Spleen (tissue), 11 donors: ENCODE measurements at regions not wholly inside any gene's neighbourhood (a gene's known extent, or its start where the extent isn't known, plus 50 kb on each side); places are given as distances from the start of the nearest gene placed in this dataset.

Experiments used
- DNase-seq: peaks from one replicate; pipeline ENCODE4 v3.0.0-alpha.2; 2020
- H3K27ac ChIP-seq, 8 donors: fragments of 200-600 bp; sonication (generic) in 7 of 8; 1 replicate in 4 of 8; 2 replicates in 4 of 8; pipeline versions ENCODE4 v1.5.0 to v1.8.0; 2016 to 2021; ENCODE audit warnings: inconsistent platforms in 4 of 8, mild to moderate bottlenecking in 4 of 8, moderate library complexity in 1 of 8
- H3K27me3 ChIP-seq, 7 donors: fragments of 200-600 bp; sonication (generic) in 6 of 7; replicated peaks in 1 of 7; 1 replicate in 4 of 7; 2 replicates in 3 of 7; pipeline versions ENCODE4 v1.5.0 to v1.8.0; 2016 to 2021; ENCODE audit warnings: inconsistent platforms in 3 of 7, mild to moderate bottlenecking in 1 of 7
- H3K36me3 ChIP-seq, 6 donors: fragments of 200-600 bp; sonication (generic) in 5 of 6; 1 replicate in 4 of 6; 2 replicates in 2 of 6; pipeline versions ENCODE4 v1.5.0 to v1.8.0; 2016 to 2021; ENCODE audit warnings: inconsistent platforms in 2 of 6
- H3K4me1 ChIP-seq, 6 donors: fragments of 200-600 bp; sonication (generic) in 5 of 6; 1 replicate in 3 of 6; 2 replicates in 3 of 6; pipeline versions ENCODE4 v1.5.0 to v1.8.0; 2016 to 2021; ENCODE audit warnings: inconsistent platforms in 3 of 6
- H3K4me3 ChIP-seq, 8 donors: fragments of 200-600 bp; sonication (generic) in 7 of 8; 1 replicate in 4 of 8; 2 replicates in 4 of 8; pipeline versions ENCODE4 v1.5.0 to v1.8.0; 2016 to 2021; ENCODE audit warnings: inconsistent platforms in 4 of 8, mild to moderate bottlenecking in 4 of 8, moderate library complexity in 2 of 8
- H3K9me3 ChIP-seq, 8 donors: fragments of 200-600 bp; sonication (generic) in 7 of 8; 1 replicate in 4 of 8; 2 replicates in 4 of 8; pipeline versions ENCODE4 v1.5.0 to v1.8.0; 2016 to 2021; ENCODE audit warnings: inconsistent platforms in 4 of 8
- POLR2A ChIP-seq, 3 donors: fragments of 450-650 bp; IDR thresholded peaks; one replicate each; pipeline ENCODE4 v1.5.1; 2017; ENCODE audit warnings: antibody characterized with exemption in 3 of 3, mild to moderate bottlenecking in 1 of 3
- POLR2AphosphoS5 ChIP-seq, 3 donors: sonication (generic); formaldehyde crosslinking; IDR thresholded peaks; one replicate each; pipeline ENCODE4 v1.5.1; 2017; ENCODE audit warnings: antibody characterized with exemption in 3 of 3
- WGBS, 5 donors: extraction: QIAGEN DNeasy Blood & Tissue Kit in 3 of 5; methylation state at CpG; one replicate each; pipeline versions ENCODE4 v1.1.5 to v1.1.7; 2013 to 2018; 5-methylcytosine and 5-hydroxymethylcytosine counted together
- intact Hi-C: fragments of 100-400 bp; cut with DNase I; formaldehyde crosslinking; loops from one replicate; pipeline ENCODE4 v1.15.0; 2023; ENCODE audit warnings: low total_unique reads
- TF ChIP-seq, protein P1 (sequence below), 11 experiments: fragments of 200-600 bp in 7 of 11; fragments of 450-650 bp in 4 of 11; sonication (generic) in 4 of 11; IDR thresholded peaks in 8 of 11; conservative IDR thresholded peaks in 3 of 11; 1 replicate in 7 of 11; 2 replicates in 4 of 11; pipeline versions ENCODE4 v1.4.0 to v1.8.0; 2016 to 2021; ENCODE audit warnings: antibody characterized with exemption in 11 of 11, inconsistent platforms in 4 of 11, mild to moderate bottlenecking in 1 of 11
- donor health status: healthy with polysubstance abuse.
- donor health status: DM: no; HTN: no; CAD: no; lungs with moderate emphysema.
- donor health status: DM: no; HTN: no; CAD: no.
- donor health status: Bipolar disorder and iron deficiency.
- donor health status: healthy.
- donor health status: DM: no; HTN: no; CAD: no.
- donor health status: DM: yes; HTN: yes; CAD: no.

DNA sequence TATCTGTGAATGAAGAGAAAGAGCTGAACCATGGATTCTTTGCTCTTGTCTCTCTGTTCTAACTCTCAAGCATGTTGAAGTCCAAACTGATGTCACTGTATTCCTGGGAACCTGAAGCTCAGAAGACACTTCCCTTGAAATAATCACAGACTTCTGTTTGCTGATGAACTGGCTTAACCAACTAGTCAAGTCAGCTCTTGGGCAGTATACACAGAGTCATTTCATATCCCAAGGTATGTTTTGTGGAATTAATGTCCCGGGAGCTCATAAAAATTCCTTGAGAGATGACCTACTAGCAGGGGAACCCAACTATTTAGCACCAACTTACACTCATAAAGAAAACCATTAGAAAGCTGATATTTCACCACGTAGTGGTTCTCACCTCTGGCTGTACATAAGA is 156.6 kb downstream of the NR4A2 start:
- WGBS, 5 donors: 74 to 85% (median 80%) methylated on average over 2 of the region's 2 CpGs
- Histone ChIP-seq H3K27ac (no peak overlapping the region), H3K4me1 (no peaks in the 10 kb centered on the region), H3K36me3 (no peaks in the 10 kb centered on the region), H3K4me3 (no peak overlapping the region), H3K9me3 (peaks cover 0 to 11% (median under 1%) of the 10 kb centered on the region in 8 donors), H3K27me3 (no peaks in the 10 kb centered on the region)
- DNase-seq: no peak
- TF ChIP-seq POLR2AphosphoS5 (IDR thresholded peaks at IDR 0.05): no peak
- TF ChIP-seq, protein P1, sequence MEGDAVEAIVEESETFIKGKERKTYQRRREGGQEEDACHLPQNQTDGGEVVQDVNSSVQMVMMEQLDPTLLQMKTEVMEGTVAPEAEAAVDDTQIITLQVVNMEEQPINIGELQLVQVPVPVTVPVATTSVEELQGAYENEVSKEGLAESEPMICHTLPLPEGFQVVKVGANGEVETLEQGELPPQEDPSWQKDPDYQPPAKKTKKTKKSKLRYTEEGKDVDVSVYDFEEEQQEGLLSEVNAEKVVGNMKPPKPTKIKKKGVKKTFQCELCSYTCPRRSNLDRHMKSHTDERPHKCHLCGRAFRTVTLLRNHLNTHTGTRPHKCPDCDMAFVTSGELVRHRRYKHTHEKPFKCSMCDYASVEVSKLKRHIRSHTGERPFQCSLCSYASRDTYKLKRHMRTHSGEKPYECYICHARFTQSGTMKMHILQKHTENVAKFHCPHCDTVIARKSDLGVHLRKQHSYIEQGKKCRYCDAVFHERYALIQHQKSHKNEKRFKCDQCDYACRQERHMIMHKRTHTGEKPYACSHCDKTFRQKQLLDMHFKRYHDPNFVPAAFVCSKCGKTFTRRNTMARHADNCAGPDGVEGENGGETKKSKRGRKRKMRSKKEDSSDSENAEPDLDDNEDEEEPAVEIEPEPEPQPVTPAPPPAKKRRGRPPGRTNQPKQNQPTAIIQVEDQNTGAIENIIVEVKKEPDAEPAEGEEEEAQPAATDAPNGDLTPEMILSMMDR (IDR thresholded peaks at IDR 0.05 in 8 of 11, conservative IDR thresholded peaks at IDR 0.05 in 3 of 11): no peak
- no peak for TF ChIP-seq POLR2A (IDR thresholded peaks at IDR 0.05)
- intact Hi-C loops: no loop called here

DNA sequence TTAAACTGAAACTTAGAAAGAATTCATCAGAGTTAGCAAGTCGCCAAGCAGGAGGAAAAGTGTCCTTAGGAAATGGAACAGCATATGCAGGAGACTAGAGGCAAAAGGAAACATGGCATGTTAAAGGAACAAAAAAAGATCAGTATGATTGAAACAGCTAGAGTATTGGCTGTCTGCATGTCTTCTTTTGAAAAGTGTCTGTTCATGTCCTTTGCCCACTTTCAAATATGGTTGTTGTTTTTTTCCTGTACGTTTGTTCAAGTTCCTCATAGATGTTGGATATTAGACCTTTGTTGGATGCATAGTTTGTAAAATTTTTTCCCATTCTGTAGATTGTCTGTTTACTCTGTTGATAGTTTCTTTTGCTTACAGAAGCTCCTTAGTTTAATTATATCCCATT is 161.6 kb downstream of the NR4A2 start:
- no peak overlapping the region for H3K27ac ChIP-seq
- TF ChIP-seq, protein P1 (IDR thresholded peaks at IDR 0.05 in 8 of 11, conservative IDR thresholded peaks at IDR 0.05 in 3 of 11): no peak
- TF ChIP-seq POLR2A (IDR thresholded peaks at IDR 0.05): no peak
- no peak for TF ChIP-seq POLR2AphosphoS5 (IDR thresholded peaks at IDR 0.05)
- H3K9me3 ChIP-seq: peaks cover 0 to 13% (median 3%) of the 10 kb centered on the region in 8 donors
- H3K36me3 ChIP-seq: no peaks in the 10 kb centered on the region
- 41 to 77% (median 69%) methylated on average over 2 of the region's 2 CpGs for WGBS, 5 donors
- no peak overlapping the region for H3K4me3 ChIP-seq
- DNase-seq: no peak
- H3K4me1 ChIP-seq: no peaks in the 10 kb centered on the region
- peaks cover 0 to 5% (median 0%) of the 10 kb centered on the region in 7 donors for H3K27me3 ChIP-seq
- intact Hi-C loops: no loop called here

DNA sequence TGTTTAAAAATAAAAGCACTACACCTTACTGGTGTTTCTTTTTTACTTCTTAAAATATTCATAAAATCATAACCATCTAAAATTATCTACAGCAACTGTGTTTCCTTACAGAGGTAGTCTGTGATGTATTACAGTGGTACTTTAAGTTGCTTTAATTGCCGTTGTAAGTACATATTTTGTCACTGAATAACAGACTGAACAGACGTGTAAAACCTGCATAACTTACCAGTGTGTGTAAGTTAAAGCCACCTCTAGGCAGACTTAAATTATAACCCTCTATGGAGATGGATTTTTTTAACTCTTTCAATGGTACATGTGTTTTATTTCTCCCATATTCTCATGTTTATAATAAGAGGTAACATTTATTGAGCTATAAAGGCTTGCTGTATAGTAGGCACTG is 166.8 kb downstream of the NR4A2 start:
- Histone ChIP-seq H3K9me3 (peaks cover 0 to 2% (median under 1%) of the 10 kb centered on the region in 8 donors), H3K27ac (no peak overlapping the region), H3K36me3 (no peaks in the 10 kb centered on the region), H3K4me1 (no peaks in the 10 kb centered on the region), H3K27me3 (peaks cover 0 to 5% (median 0%) of the 10 kb centered on the region in 7 donors), H3K4me3 (no peak overlapping the region)
- intact Hi-C loops: no loop called here
- DNase-seq: no peak
- WGBS, 5 donors: 77 to 90% (median 82%) methylated on average over 2 of the region's 2 CpGs
- TF ChIP-seq, protein P1 (IDR thresholded peaks at IDR 0.05 in 8 of 11, conservative IDR thresholded peaks at IDR 0.05 in 3 of 11): no peak
- TF ChIP-seq POLR2AphosphoS5 (IDR thresholded peaks at IDR 0.05) (no peak), POLR2A (IDR thresholded peaks at IDR 0.05) (no peak)

DNA sequence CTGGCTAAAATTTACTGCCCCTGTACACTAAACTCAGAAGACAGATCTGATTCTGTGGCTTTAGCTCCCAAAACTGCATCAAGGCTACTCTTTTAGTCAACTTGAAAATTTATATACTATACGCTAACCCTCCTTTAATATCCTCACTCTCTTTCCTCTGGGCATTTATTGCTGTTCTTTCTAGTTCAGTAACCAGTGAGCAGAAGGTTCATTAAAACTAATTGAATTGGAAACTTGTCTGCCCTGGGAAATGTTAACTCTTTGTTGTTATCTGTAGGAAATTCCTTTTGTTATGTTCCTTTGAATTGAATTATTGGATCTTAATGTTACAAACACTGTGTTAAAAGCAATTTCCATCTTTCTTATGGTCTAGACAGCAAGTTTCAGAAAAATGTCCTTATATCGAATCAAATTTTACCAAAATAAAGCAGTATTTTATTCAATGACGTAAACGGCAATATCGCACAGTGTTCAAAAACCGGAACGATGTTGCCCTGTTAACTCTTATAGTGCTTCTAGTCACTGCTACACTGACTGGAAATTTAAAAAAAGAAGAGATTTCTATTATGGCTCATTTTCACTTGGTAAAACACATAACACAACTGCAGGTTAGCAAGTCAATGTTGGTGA is 168.3 kb downstream of the NR4A2 start:
- Histone ChIP-seq H3K27me3 (peaks cover 0 to 5% (median 0%) of the 10 kb centered on the region in 7 donors), H3K4me3 (no peak overlapping the region), H3K9me3 (no peaks in the 10 kb centered on the region), H3K27ac (no peak overlapping the region), H3K36me3 (no peaks in the 10 kb centered on the region), H3K4me1 (no peaks in the 10 kb centered on the region)
- no peak for DNase-seq
- intact Hi-C loops: no loop called here
- WGBS, 5 donors: 93 to 96% (median 94%) methylated on average over 7 of the region's 7 CpGs
- TF ChIP-seq POLR2A (IDR thresholded peaks at IDR 0.05) (no peak), POLR2AphosphoS5 (IDR thresholded peaks at IDR 0.05) (no peak)
- TF ChIP-seq, protein P1 (IDR thresholded peaks at IDR 0.05 in 8 of 11, conservative IDR thresholded peaks at IDR 0.05 in 3 of 11): no peak
